ENCODE measurements at regions not wholly inside any gene's neighbourhood (a gene's known extent, or its start where the extent isn't known, plus 50 kb on each side); places are given as distances from the start of the nearest gene placed in this dataset.
"Not testable (repeated sequence)": the region's sequence is repeated elsewhere in the genome, so short reads cannot be mapped to it uniquely, and the experiment has no call there.

- not testable (repeated sequence) for TF ChIP-seq CTCF (IDR thresholded peaks at IDR 0.05; ENCODE audit: low read depth, low read length, poor library complexity, severe bottlenecking); EZH2phosphoT487 (IDR thresholded peaks at IDR 0.05; ENCODE audit: borderline replicate concordance, low read length)
Measured at GRCh38 chr18:38489721-38490120, 924.1 kb upstream of the CELF4 start.

Data from DOHH2 (cell line).